Neuronal stem cell (in vitro differentiated cells): ENCODE measurements at regions not wholly inside any gene's neighbourhood (a gene's known extent, or its start where the extent isn't known, plus 50 kb on each side); places are given as distances from the start of the nearest gene placed in this dataset.

Source experiments
- DNase-seq: peaks from one replicate; pipeline ENCODE4 v3.0.0-alpha.2; 2013; ENCODE audit warnings: low spot score
- H2AFZ ChIP-seq: one replicate; pipeline ENCODE4 v1.6.1; 2013; ENCODE audit warnings: mild to moderate bottlenecking, low read length, inconsistent platforms
- H2AK5ac ChIP-seq: 2 replicates; pipeline ENCODE4 v1.6.1; 2013; ENCODE audit warnings: low read depth, mild to moderate bottlenecking, inconsistent platforms, low read length, moderate library complexity, mixed read lengths
- H2BK120ac ChIP-seq: 2 replicates; pipeline ENCODE4 v1.6.1; 2013; ENCODE audit warnings: low read depth, mild to moderate bottlenecking, inconsistent platforms, low read length, moderate library complexity, mixed read lengths
- H2BK12ac ChIP-seq: one replicate; pipeline ENCODE4 v1.6.1; 2013; ENCODE audit warnings: low read length, inconsistent platforms
- H2BK15ac ChIP-seq: 2 replicates; pipeline ENCODE4 v1.6.1; 2013; ENCODE audit warnings: mild to moderate bottlenecking, low read length, inconsistent platforms, mixed read lengths
- H2BK5ac ChIP-seq: one replicate; pipeline ENCODE4 v1.6.1; 2013; ENCODE audit warnings: inconsistent platforms, mild to moderate bottlenecking, low read length, moderate library complexity
- H3K14ac ChIP-seq: one replicate; pipeline ENCODE4 v1.6.1; 2013; ENCODE audit warnings: low read length, inconsistent platforms
- H3K18ac ChIP-seq: 2 replicates; pipeline ENCODE4 v1.6.1; 2013; ENCODE audit warnings: low read length, inconsistent platforms
- H3K23ac ChIP-seq: 2 replicates; pipeline ENCODE4 v1.6.1; 2013; ENCODE audit warnings: low read depth, mild to moderate bottlenecking, mixed read lengths, low read length, inconsistent platforms; ENCODE audit not compliant: poor library complexity
- H3K27ac ChIP-seq: replicated peaks from 3 replicates; pipeline ENCODE4 v1.5.1; 2013; ENCODE audit warnings: low read length, inconsistent platforms
- H3K27me3 ChIP-seq, 3 experiments: 2 replicates each; pipeline ENCODE4 v1.6.1; 2013; ENCODE audit warnings: low read length in 3 of 3, mild to moderate bottlenecking in 2 of 3, inconsistent platforms in 1 of 3, low read depth in 1 of 3, mixed read lengths in 1 of 3, moderate library complexity in 1 of 3; ENCODE audit not compliant: control insufficient read depth in 3 of 3, insufficient read depth in 3 of 3
- H3K36me3 ChIP-seq, 2 donors: replicated peaks in 1 of 2; 2 replicates each; pipeline ENCODE4 v1.6.1; 2013; ENCODE audit warnings: low read length in 2 of 2; ENCODE audit not compliant: control insufficient read depth in 2 of 2, insufficient read depth in 2 of 2
- H3K4ac ChIP-seq: 2 replicates; pipeline ENCODE4 v1.6.1; 2013; ENCODE audit warnings: inconsistent platforms, mild to moderate bottlenecking, low read length, moderate library complexity
- H3K4me1 ChIP-seq, 2 donors: 1 replicate in 1 of 2; 2 replicates in 1 of 2; pipeline ENCODE4 v1.6.1; 2013; ENCODE audit warnings: low read length in 2 of 2, low read depth in 1 of 2; ENCODE audit not compliant: control insufficient read depth in 2 of 2, insufficient read depth in 1 of 2
- H3K4me2 ChIP-seq: one replicate; pipeline ENCODE4 v1.6.1; 2013; ENCODE audit warnings: mild to moderate bottlenecking, low read length, inconsistent platforms; ENCODE audit not compliant: insufficient read depth, poor library complexity, severe bottlenecking
- H3K4me3 ChIP-seq, 2 donors: 2 replicates each; pipeline ENCODE4 v1.5.1; 2013; ENCODE audit warnings: low read length in 2 of 2, mild to moderate bottlenecking in 2 of 2, inconsistent platforms in 1 of 2, moderate library complexity in 1 of 2
- H3K79me1 ChIP-seq: one replicate; pipeline ENCODE4 v1.6.1; 2013; ENCODE audit warnings: low read depth, mild to moderate bottlenecking, inconsistent platforms, low read length, moderate library complexity
- H3K9ac ChIP-seq: one replicate; pipeline ENCODE4 v1.6.1; 2013; ENCODE audit warnings: mild to moderate bottlenecking, low read depth, low read length, inconsistent platforms; ENCODE audit not compliant: poor library complexity
- H3K9me3 ChIP-seq, 2 donors: replicated peaks in 1 of 2; 2 replicates each; pipeline versions ENCODE3 to v1.6.1; 2013; ENCODE audit warnings: low read length in 2 of 2, mild to moderate bottlenecking in 2 of 2, inconsistent platforms in 1 of 2, low read depth in 1 of 2, mixed read lengths in 1 of 2, moderate library complexity in 1 of 2; ENCODE audit not compliant: control insufficient read depth in 2 of 2, insufficient read depth in 1 of 2
- H4K8ac ChIP-seq: one replicate; pipeline ENCODE4 v1.6.1; 2013; ENCODE audit warnings: low read depth, mild to moderate bottlenecking, inconsistent platforms, low read length, moderate library complexity
- H4K91ac ChIP-seq: one replicate; pipeline ENCODE4 v1.6.1; 2013; ENCODE audit warnings: low read length, low read depth, mild to moderate bottlenecking, inconsistent platforms; ENCODE audit not compliant: poor library complexity
- WGBS, 2 donors: extraction: QIAGEN DNeasy Blood & Tissue Kit; methylation state at CpG; one replicate each; pipeline ENCODE4 v1.1.7; 2013; ENCODE audit warnings: missing lambda C conversion rate in 2 of 2, mixed read lengths in 1 of 2; ENCODE audit not compliant: insufficient read length in 2 of 2, insufficient replicate concordance in 1 of 2; ENCODE audit errors: extremely low coverage in 2 of 2; 5-methylcytosine and 5-hydroxymethylcytosine counted together

GRCh38 chr2:12331698-12332097 is 385.0 kb upstream of the TRIB2 start:
- WGBS, 2 donors, result no CpG with 5 or more reads among the region's 2 CpGs
- no peak overlapping the region for H3K4me3 ChIP-seq

GRCh38 chr2:12333293-12333692 is 383.4 kb upstream of the TRIB2 start:
- no peaks in the 10 kb centered on the region for H3K79me1 ChIP-seq
- no peak overlapping the region for H2AK5ac ChIP-seq
- H3K36me3 ChIP-seq, result no peaks in the 10 kb centered on the region
- no peak overlapping the region for H3K23ac ChIP-seq
- H2BK15ac ChIP-seq, result no peak overlapping the region
- H4K8ac ChIP-seq, result no peak overlapping the region
- H3K27me3 ChIP-seq, result no peaks in the 10 kb centered on the region
- no peak overlapping the region for H2BK12ac ChIP-seq
- no peak overlapping the region for H3K18ac ChIP-seq
- H3K4me1 ChIP-seq, result no peaks in the 10 kb centered on the region
- no peak overlapping the region for H2AFZ ChIP-seq
- no peak overlapping the region for H3K14ac ChIP-seq
- peaks cover 0 to 4% of the 10 kb centered on the region in 2 donors for H3K9me3 ChIP-seq
- no peak for DNase-seq
- no peak overlapping the region for H2BK5ac ChIP-seq
- H3K4me3 ChIP-seq, result no peak overlapping the region
- H3K4ac ChIP-seq, result no peak overlapping the region
- H3K27ac ChIP-seq, result no peak overlapping the region
- H2BK120ac ChIP-seq, result no peak overlapping the region
- no CpG with 5 or more reads among the region's 2 CpGs for WGBS, 2 donors
- H3K9ac ChIP-seq, result no peak overlapping the region
- no peak overlapping the region for H3K4me2 ChIP-seq
- no peak overlapping the region for H4K91ac ChIP-seq

More at GRCh38 chr2:12331698-12332097, 385.0 kb upstream of the TRIB2 start:
- no peak overlapping the region for H3K4ac ChIP-seq
- no peaks in the 10 kb centered on the region for H3K27me3 ChIP-seq
- no peak overlapping the region for H3K9ac ChIP-seq
- no peak overlapping the region for H3K14ac ChIP-seq
- no peak overlapping the region for H2BK12ac ChIP-seq
- no peak overlapping the region for H4K8ac ChIP-seq
- H3K23ac ChIP-seq, result no peak overlapping the region
- H3K9me3 ChIP-seq, result peaks cover 0 to 9% of the 10 kb centered on the region in 2 donors
- no peaks in the 10 kb centered on the region for H3K79me1 ChIP-seq
- no peaks in the 10 kb centered on the region for H3K36me3 ChIP-seq
- no peak overlapping the region for H3K27ac ChIP-seq
- no peaks in the 10 kb centered on the region for H3K4me1 ChIP-seq
- H2BK5ac ChIP-seq, result no peak overlapping the region
- H3K18ac ChIP-seq, result no peak overlapping the region
- no peak overlapping the region for H2AFZ ChIP-seq
- H4K91ac ChIP-seq, result no peak overlapping the region
- no peak overlapping the region for H2BK120ac ChIP-seq
- no peak overlapping the region for H3K4me2 ChIP-seq
- no peak for DNase-seq
- H2AK5ac ChIP-seq, result no peak overlapping the region
- no peak overlapping the region for H2BK15ac ChIP-seq

- Histone ChIP-seq H2AK5ac (no peak overlapping the region), H2BK120ac (no peak overlapping the region), H3K36me3 (no peaks in the 10 kb centered on the region), H3K4me3 (no peak overlapping the region), H3K27ac (no peak overlapping the region), H3K79me1 (no peaks in the 10 kb centered on the region), H4K91ac (no peak overlapping the region), H3K9me3 (peaks cover 0 to 3% of the 10 kb centered on the region in 2 donors), H2AFZ (no peak overlapping the region), H3K14ac (no peak overlapping the region), H4K8ac (no peak overlapping the region), H3K4me2 (no peak overlapping the region), H3K23ac (no peak overlapping the region), H2BK15ac (no peak overlapping the region), H3K27me3 (no peaks in the 10 kb centered on the region), H3K9ac (no peak overlapping the region), H3K4me1 (peaks cover 0 to 1% of the 10 kb centered on the region in 2 donors), H2BK5ac (no peak overlapping the region), H3K18ac (no peak overlapping the region), H2BK12ac (no peak overlapping the region), H3K4ac (no peak overlapping the region)
- no peak for DNase-seq
- no CpG with 5 or more reads among the region's 11 CpGs for WGBS, 2 donors
These were observed 382.2 kb upstream of the TRIB2 start for GRCh38 chr2:12334412-12334966.

GRCh38 chr2:12335131-12335530 is 381.6 kb upstream of the TRIB2 start:
- Histone ChIP-seq H3K4ac (no peak overlapping the region), H3K36me3 (no peaks in the 10 kb centered on the region), H4K8ac (no peak overlapping the region), H2BK5ac (no peak overlapping the region), H3K4me2 (no peak overlapping the region), H3K27me3 (no peaks in the 10 kb centered on the region), H3K4me1 (peaks cover 0 to 1% of the 10 kb centered on the region in 2 donors), H3K9ac (no peak overlapping the region), H3K9me3 (peaks cover 0 to 3% of the 10 kb centered on the region in 2 donors), H3K18ac (no peak overlapping the region), H2BK120ac (no peak overlapping the region), H4K91ac (no peak overlapping the region), H2BK15ac (no peak overlapping the region), H3K4me3 (no peak overlapping the region), H3K14ac (no peak overlapping the region), H3K79me1 (no peaks in the 10 kb centered on the region), H2AK5ac (no peak overlapping the region), H3K23ac (no peak overlapping the region), H2BK12ac (no peak overlapping the region), H2AFZ (no peak overlapping the region), H3K27ac (no peak overlapping the region)
- no CpG with 5 or more reads among the region's 6 CpGs for WGBS, 2 donors
- no peak for DNase-seq
